Endothelial cell of umbilical vein (primary cell): ENCODE measurements at regions not wholly inside any gene's neighbourhood (a gene's known extent, or its start where the extent isn't known, plus 50 kb on each side); places are given as distances from the start of the nearest gene placed in this dataset.

Experiments used
- BruUV-seq: library from RNA; stranded (reverse); fragments of 400-500 nt; replicated peaks from 2 replicates; lab custom pipeline; 2021; lab: Mats Ljungman, UMichigan
- CTCF ChIA-PET: fragments of 300-600, 350-600 bp; sonication (Branson Sonifier 250); formaldehyde crosslinking; loops from one replicate; lab custom pipeline; 2021; ENCODE audit warnings: antibody characterized with exemption, inconsistent platforms; lab: Charles Lee
- POLR2A ChIA-PET: fragments of 300-600, 350-600 bp; sonication (Branson Sonifier 250); formaldehyde crosslinking; loops from one replicate; lab custom pipeline; 2021; ENCODE audit warnings: antibody characterized with exemption, inconsistent platforms; lab: Charles Lee
- DNase-seq: peaks from one replicate; pipeline ENCODE4 v3.0.0-alpha.2; 2011; ENCODE audit warnings: low read depth, low spot score
- FAIRE-seq: peaks from 2 replicates; lab custom pipeline; 2011; peaks lifted over from hg19 to GRCh38; lab: Jason Lieb, UNC
- H2AFZ ChIP-seq: 2 replicates; pipeline ENCODE4 v1.6.0; 2012; ENCODE audit warnings: low read depth, low read length, control low read depth, inconsistent platforms
- H3K27ac ChIP-seq: 2 replicates; pipeline ENCODE4 v1.5.1; 2011; ENCODE audit warnings: low read depth, mild to moderate bottlenecking, control low read depth, low read length, moderate library complexity; ENCODE audit not compliant: insufficient read depth
- H3K27me3 ChIP-seq, 2 experiments: 2 replicates each; pipeline versions ENCODE4 v1.6.0 to v1.6.1; 2011; ENCODE audit warnings: low read length in 2 of 2, mixed read lengths in 1 of 2; ENCODE audit not compliant: control insufficient read depth in 2 of 2, insufficient read depth in 2 of 2
- H3K36me3 ChIP-seq, 2 experiments: 2 replicates in 1 of 2; 3 replicates in 1 of 2; pipeline ENCODE4 v1.5.1; 2011; ENCODE audit warnings: low read length in 2 of 2, mild to moderate bottlenecking in 1 of 2, moderate library complexity in 1 of 2; ENCODE audit not compliant: control insufficient read depth in 2 of 2, insufficient read depth in 2 of 2; ENCODE audit errors: extremely low read depth in 1 of 2
- H3K4me1 ChIP-seq: 3 replicates; pipeline ENCODE4 v1.5.1; 2011; ENCODE audit warnings: mild to moderate bottlenecking, low read length; ENCODE audit not compliant: control insufficient read depth, insufficient read depth; ENCODE audit errors: extremely low read depth
- H3K4me2 ChIP-seq: 2 replicates; pipeline ENCODE4 v1.6.1; 2011; ENCODE audit warnings: low read length, control low read depth, mixed read lengths; ENCODE audit not compliant: insufficient read depth
- H3K4me3 ChIP-seq, 3 experiments: fragments of 200-600 bp in 1 of 3; sonication (generic), shearing (Covaris generic) in 1 of 3; replicated peaks in 1 of 3; 2 replicates each; pipeline ENCODE4 v1.5.1; 2011 to 2016; ENCODE audit warnings: control low read depth in 3 of 3, low read length in 3 of 3, mild to moderate bottlenecking in 2 of 3, inconsistent platforms in 1 of 3, low read depth in 1 of 3, moderate library complexity in 1 of 3; ENCODE audit not compliant: insufficient read depth in 1 of 3
- H3K79me2 ChIP-seq: 2 replicates; pipeline ENCODE4 v1.6.0; 2012; ENCODE audit warnings: low read length, inconsistent platforms; ENCODE audit not compliant: control insufficient read depth, insufficient read depth
- H3K9ac ChIP-seq: replicated peaks from 2 replicates; pipeline ENCODE3; 2011; ENCODE audit warnings: low read length, control low read depth; ENCODE audit not compliant: insufficient read depth; ENCODE audit errors: extremely low read depth
- H3K9me1 ChIP-seq: replicated peaks from 3 replicates; pipeline ENCODE4 v1.6.0; 2011; ENCODE audit warnings: mild to moderate bottlenecking, low read length; ENCODE audit not compliant: control insufficient read depth, insufficient read depth; ENCODE audit errors: extremely low read depth
- H3K9me3 ChIP-seq: replicated peaks from 2 replicates; pipeline ENCODE4 v1.5.1; 2012; ENCODE audit warnings: low read length, inconsistent platforms; ENCODE audit not compliant: control insufficient read depth, insufficient read depth
- H4K20me1 ChIP-seq: replicated peaks from 2 replicates; pipeline ENCODE3; 2011; ENCODE audit warnings: mild to moderate bottlenecking, low read length; ENCODE audit not compliant: control insufficient read depth, insufficient read depth; ENCODE audit errors: extremely low read depth
- CTCF ChIP-seq, 2 donors: IDR thresholded peaks; 1 replicate in 1 of 2; 2 replicates in 1 of 2; pipeline ENCODE4 v1.5.1; 2011; ENCODE audit warnings: low read length in 2 of 2, mild to moderate bottlenecking in 2 of 2, moderate library complexity in 2 of 2, control low read depth in 1 of 2, inconsistent platforms in 1 of 2, low read depth in 1 of 2; ENCODE audit not compliant: insufficient read depth in 1 of 2; ENCODE audit errors: extremely low read depth in 1 of 2
- EZH2 ChIP-seq: IDR thresholded peaks from 2 replicates; pipeline ENCODE4 v1.6.1; 2012; ENCODE audit warnings: borderline replicate concordance, low read depth, mild to moderate bottlenecking, moderate library complexity, low read length, inconsistent platforms; ENCODE audit not compliant: severe bottlenecking
- FOS ChIP-seq: IDR thresholded peaks from 2 replicates; pipeline ENCODE4 v1.6.1; 2011; ENCODE audit warnings: mild to moderate bottlenecking, low read length, moderate library complexity, borderline replicate concordance; ENCODE audit not compliant: insufficient read depth
- GATA2 ChIP-seq: IDR thresholded peaks from 2 replicates; pipeline ENCODE4 v1.7.0; 2011; ENCODE audit warnings: low read depth, mild to moderate bottlenecking, moderate library complexity, mixed read lengths, low read length; ENCODE audit not compliant: insufficient read length, insufficient read depth
- JUN ChIP-seq: IDR thresholded peaks from 2 replicates; pipeline ENCODE4 v1.6.1; 2011; ENCODE audit warnings: borderline replicate concordance, low read depth; ENCODE audit not compliant: insufficient read length, insufficient read depth
- MAX ChIP-seq: IDR thresholded peaks from 2 replicates; pipeline ENCODE4 v1.6.1; 2011; ENCODE audit not compliant: insufficient read depth, insufficient read length
- MYC ChIP-seq: IDR thresholded peaks from one replicate; pipeline ENCODE4 v1.6.1; 2011; ENCODE audit warnings: mild to moderate bottlenecking, low read depth, low read length
- POLR2A ChIP-seq: IDR thresholded peaks from 2 replicates; pipeline ENCODE4 v1.6.1; 2012; ENCODE audit warnings: low read depth, mild to moderate bottlenecking, control low read depth, low read length
- POLR2AphosphoS5 ChIP-seq: IDR thresholded peaks from 2 replicates; pipeline ENCODE4 v1.6.1; 2012; ENCODE audit warnings: low read depth, mild to moderate bottlenecking, control low read depth, low read length, moderate library complexity; ENCODE audit not compliant: insufficient read depth
- dilution Hi-C: fragments of 300-500 bp; cut with MboI; formaldehyde crosslinking; loops from one replicate; pipeline ENCODE4 v1.15.0; 2019; ENCODE audit warnings: low sequenced_read_pairs; ENCODE audit not compliant: extremely low pct_ligation_motif_present
- intact Hi-C: fragments of 100-400 bp; cut with micrococcal nuclease; formaldehyde crosslinking; loops from one replicate; pipeline ENCODE4 v1.10.0; 2022

- Histone ChIP-seq H3K9ac (no peak overlapping the region), H2AFZ (no peak overlapping the region), H3K9me3 (no peaks in the 10 kb centered on the region), H3K4me1 (no peaks in the 10 kb centered on the region), H3K9me1 (no peaks in the 10 kb centered on the region), H3K27ac (no peak overlapping the region), H3K4me3 (no peak overlapping the region), H3K4me2 (no peak overlapping the region), H3K27me3 (no peaks in the 10 kb centered on the region), H4K20me1 (no peaks in the 10 kb centered on the region), H3K79me2 (no peaks in the 10 kb centered on the region), H3K36me3 (no peaks in the 10 kb centered on the region)
- dilution Hi-C loops (no loop called here), intact Hi-C loops (no loop called here)
- TF ChIP-seq MAX (no peak), POLR2A (no peak), GATA2 (no peak), FOS (no peak), MYC (no peak), JUN (no peak), POLR2AphosphoS5 (no peak), EZH2 (no peak), CTCF (IDR thresholded peaks at IDR 0.05; ENCODE audit: extremely low read depth in 1 of 2, insufficient read depth in 1 of 2, low read depth in 1 of 2, low read length in 2 of 2) (no peak)
- DNase-seq, result no peak
- BruUV-seq, result no TSS peak
- ChIA-PET CTCF (no interaction called here), POLR2A (interaction anchor here (0.5 kb wide), 1 partner anchor 1275 kb away, joined by 3 read pairs; the partner anchor contains the start of gene ALCAM)
- no peak for FAIRE-seq
Observed at GRCh38 chr3:106642161-106642560, 735.1 kb upstream of the CCDC54 start.
